K562 (cell line): ENCODE measurements at regions not wholly inside any gene's neighbourhood (a gene's known extent, or its start where the extent isn't known, plus 50 kb on each side); places are given as distances from the start of the nearest gene placed in this dataset.

Experiments used
- ATAC-seq: fragments of 200-7000 bp; cut with Tn5 transposase; 3 replicates; pipeline ENCODE4 v1.9.1; 2020; ENCODE audit warnings: moderate library complexity
- BruUV-seq: library from RNA; stranded (reverse); fragments of 400-500 nt; replicated peaks from 2 replicates; lab custom pipeline; 2021; lab: Mats Ljungman, UMichigan
- CTCF ChIA-PET: fragments of 300-600 bp; formaldehyde crosslinking; extraction: SDS; loops from one replicate; lab custom pipeline; 2021; ENCODE audit warnings: low intra/inter-chr PET ratio; lab: Yijun Ruan, JAX
- POLR2A ChIA-PET: fragments of 300-600, 350-650 bp; sonication (Branson Sonifier 250); formaldehyde crosslinking; extraction: SDS; loops from one replicate; lab custom pipeline; 2021; ENCODE audit warnings: antibody characterized with exemption, inconsistent platforms; lab: Yijun Ruan, JAX
- DNase-seq, 4 experiments: peaks; one replicate each; pipeline versions ENCODE4 v3.0.0 to v3.0.0-alpha.2; 2011 to 2018; ENCODE audit warnings: low spot score in 3 of 4, mixed read lengths in 3 of 4; ENCODE audit errors: extremely low read depth in 1 of 4
- FAIRE-seq: peaks from 2 replicates; lab custom pipeline; 2011; peaks lifted over from hg19 to GRCh38; lab: Jason Lieb, UNC
- H2AFZ ChIP-seq: 2 replicates; pipeline ENCODE4 v1.6.0; 2011; ENCODE audit warnings: low read depth, low read length, control low read depth, inconsistent platforms
- H3K27ac ChIP-seq: fragments of 200-600 bp; 3 replicates; pipeline ENCODE4 v1.8.0; 2011; ENCODE audit warnings: low read depth, mild to moderate bottlenecking, control low read depth, inconsistent platforms, low read length, moderate library complexity, mixed read lengths; ENCODE audit errors: extremely low read depth
- H3K27me3 ChIP-seq, 2 experiments: fragments of 300-600 bp in 1 of 2; 2 replicates in 1 of 2; 3 replicates in 1 of 2; pipeline versions ENCODE4 v1.6.0 to v1.8.0; 2011; ENCODE audit warnings: inconsistent platforms in 2 of 2, low read length in 2 of 2, mild to moderate bottlenecking in 1 of 2, mixed read lengths in 1 of 2, moderate library complexity in 1 of 2; ENCODE audit not compliant: control insufficient read depth in 2 of 2, insufficient read depth in 2 of 2
- H3K36me3 ChIP-seq: fragments of 300-600 bp; 3 replicates; pipeline ENCODE4 v1.8.0; 2011; ENCODE audit warnings: mild to moderate bottlenecking, low read length, inconsistent platforms; ENCODE audit not compliant: control insufficient read depth, insufficient read depth
- H3K4me1 ChIP-seq, 2 experiments: fragments of 200-600 bp in 1 of 2; replicated peaks in 1 of 2; 2 replicates in 1 of 2; 3 replicates in 1 of 2; pipeline versions ENCODE4 v1.5.1 to v1.8.0; 2011; ENCODE audit warnings: inconsistent platforms in 2 of 2, low read length in 2 of 2, mild to moderate bottlenecking in 1 of 2, mixed read lengths in 1 of 2, moderate library complexity in 1 of 2; ENCODE audit not compliant: control insufficient read depth in 2 of 2, insufficient read depth in 2 of 2
- H3K4me2 ChIP-seq: 2 replicates; pipeline ENCODE4 v1.6.1; 2011; ENCODE audit warnings: low read length, control low read depth, inconsistent platforms, mixed read lengths; ENCODE audit not compliant: insufficient read depth
- H3K4me3 ChIP-seq: fragments of 200-600 bp; sonication (generic), shearing (Covaris generic); 2 replicates; pipeline ENCODE4 v1.5.1; 2016; ENCODE audit warnings: control low read depth, inconsistent platforms
- H3K79me2 ChIP-seq: fragments of 200-600 bp; 3 replicates; pipeline ENCODE4 v1.8.0; 2011; ENCODE audit warnings: low read length, inconsistent platforms; ENCODE audit not compliant: control insufficient read depth, insufficient read depth
- H3K9ac ChIP-seq, 2 experiments: 2 replicates each; pipeline versions ENCODE4 v1.6.0 to v1.6.1; 2011; ENCODE audit warnings: low read depth in 2 of 2, low read length in 2 of 2, control low read depth in 1 of 2, inconsistent platforms in 1 of 2, mild to moderate bottlenecking in 1 of 2, mixed read lengths in 1 of 2; ENCODE audit not compliant: insufficient read depth in 1 of 2
- H3K9me1 ChIP-seq: one replicate; pipeline ENCODE4 v1.6.0; 2011; ENCODE audit warnings: inconsistent platforms, mild to moderate bottlenecking, low read length, moderate library complexity; ENCODE audit not compliant: control insufficient read depth, insufficient read depth
- H3K9me3 ChIP-seq: replicated peaks from 2 replicates; pipeline ENCODE4 v1.5.1; 2011; ENCODE audit warnings: low read depth, low read length, inconsistent platforms; ENCODE audit not compliant: control insufficient read depth, insufficient read depth
- H4K20me1 ChIP-seq: replicated peaks from 2 replicates; pipeline ENCODE4 v1.6.1; 2011; ENCODE audit warnings: low read length, inconsistent platforms, mixed read lengths; ENCODE audit not compliant: control insufficient read depth, insufficient read depth
- FIP1L1 ChIP-seq: fragments of 200-400 bp; formaldehyde crosslinking; IDR thresholded peaks from 2 replicates; pipeline ENCODE4 v1.6.1; 2018; ENCODE audit warnings: mild to moderate bottlenecking, low read depth, low read length; ENCODE audit not compliant: poor library complexity, severe bottlenecking
- MCM5 ChIP-seq: fragments of 450-650 bp; IDR thresholded peaks from 2 replicates; pipeline ENCODE4 v1.6.1; 2016; ENCODE audit warnings: low read depth
- MCM7 ChIP-seq, 2 experiments: fragments of 450-650 bp; IDR thresholded peaks; 2 replicates each; pipeline ENCODE4 v1.6.1; 2016 to 2018
- SMARCE1 ChIP-seq: fragments of 450-650 bp; IDR thresholded peaks from 2 replicates; pipeline ENCODE4 v1.7.1; 2016; ENCODE audit warnings: mild to moderate bottlenecking
- WGBS: fragments of 100-300 bp; shearing (Covaris generic); methylation state at CpG from one replicate; pipeline ENCODE4 v1.1.6; 2016; ENCODE audit warnings: low coverage, mixed read lengths; ENCODE audit not compliant: insufficient coverage; ENCODE audit errors: missing lambda C conversion rate; 5-methylcytosine and 5-hydroxymethylcytosine counted together
- in situ Hi-C: fragments of 300-500 bp; cut with MboI; formaldehyde crosslinking; loops from 4 replicates; pipeline ENCODE4 v1.15.0; 2018; ENCODE audit warnings: inconsistent platforms, mixed read lengths
- intact Hi-C: fragments of 100-400 bp; cut with micrococcal nuclease; formaldehyde crosslinking; loops from 2 replicates; pipeline ENCODE4 v1.14.2; 2022
- TF ChIP-seq, protein P1 (sequence below): sonication (generic); formaldehyde crosslinking; IDR thresholded peaks from 2 replicates; pipeline ENCODE4 v1.8.1; 2023; ENCODE audit warnings: missing genetic modification reagents, mild to moderate bottlenecking, borderline replicate concordance
- TF ChIP-seq, protein P2 (sequence below): fragments of 250-450 bp; sonication (Bioruptor Pico); IDR thresholded peaks from 2 replicates; pipeline ENCODE4 v1.8.0; 2021; ENCODE audit warnings: moderate library complexity, mild to moderate bottlenecking, inconsistent platforms
- TF ChIP-seq, protein P3 (sequence below): fragments of 250-450 bp; sonication (Bioruptor Pico); IDR thresholded peaks from 2 replicates; pipeline ENCODE4 v1.4.0; 2020; ENCODE audit warnings: borderline replicate concordance
- TF ChIP-seq, protein P4 (sequence below), 2 experiments: fragments of 200-800 bp in 1 of 2; sonication (Bioruptor generic) in 1 of 2; sonication (generic) in 1 of 2; formaldehyde crosslinking in 1 of 2; IDR thresholded peaks in 1 of 2; conservative IDR thresholded peaks in 1 of 2; 2 replicates each; pipeline versions ENCODE4 v1.5.0 to v1.6.1; 2016 to 2020; ENCODE audit warnings: missing compliant biosample characterization in 1 of 2, missing genetic modification characterization in 1 of 2, missing genetic modification reagents in 1 of 2

DNA sequence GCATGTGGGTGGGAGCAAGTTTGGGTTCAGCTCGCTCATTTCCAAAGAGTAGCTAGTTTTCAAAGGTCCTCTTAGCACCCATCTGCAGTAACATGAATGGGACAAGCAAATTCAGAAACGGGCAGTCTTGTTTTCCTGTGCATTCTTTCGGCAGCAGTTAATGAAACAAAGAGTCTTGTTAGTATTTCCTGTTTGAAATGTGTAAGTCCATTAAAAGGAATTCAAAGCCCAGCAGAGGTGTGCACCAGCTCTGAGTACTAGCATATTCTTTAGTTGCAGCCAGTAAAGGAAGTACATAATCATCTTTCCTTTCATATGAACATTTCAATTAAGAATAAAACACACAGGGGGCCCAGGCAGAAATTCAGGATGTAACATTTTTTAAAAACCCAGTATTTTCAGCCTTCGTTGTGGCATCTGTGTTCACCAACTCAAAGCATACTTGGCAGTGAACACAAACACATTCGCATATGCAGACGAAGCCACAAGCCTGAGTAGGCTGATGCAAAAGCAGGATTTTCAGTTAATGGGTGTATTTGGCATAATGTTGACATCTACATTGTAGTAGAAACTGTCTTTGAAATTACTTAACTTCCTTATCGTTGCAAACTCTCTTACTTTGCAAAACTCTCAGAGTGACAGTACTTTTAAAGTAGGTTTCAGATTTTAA lies 570.0 kb upstream of the FLRT2 start:
- in situ Hi-C loops, result no loop called here
- no peaks in the 10 kb centered on the region for H3K27me3 ChIP-seq
- no peak overlapping the region for H3K9ac ChIP-seq
- no peaks in the 10 kb centered on the region for H3K9me3 ChIP-seq
- no peaks in the 10 kb centered on the region for H3K36me3 ChIP-seq
- H3K9me1 ChIP-seq, result no peaks in the 10 kb centered on the region
- intact Hi-C loops, result no loop called here
- no peak overlapping the region for H2AFZ ChIP-seq
- no peaks in the 10 kb centered on the region for H3K4me1 ChIP-seq
- no peak overlapping the region for H3K4me3 ChIP-seq
- DNase-seq (no peak), FAIRE-seq (no peak), ATAC-seq (no peak)
- POLR2A ChIA-PET, result no interaction called here
- CTCF ChIA-PET, result no interaction called here
- no peak overlapping the region for H3K27ac ChIP-seq
- no TSS peak for BruUV-seq
- WGBS, result 0% methylated on average over 5 of the region's 7 CpGs
- H4K20me1 ChIP-seq, result no peaks in the 10 kb centered on the region
- H3K4me2 ChIP-seq, result no peak overlapping the region
- no peaks in the 10 kb centered on the region for H3K79me2 ChIP-seq
- TF ChIP-seq SMARCE1 (no peak), MCM5 (no peak), FIP1L1 (no peak), MCM7 (IDR thresholded peaks at IDR 0.05) (no peak)
- TF ChIP-seq, protein P1, sequence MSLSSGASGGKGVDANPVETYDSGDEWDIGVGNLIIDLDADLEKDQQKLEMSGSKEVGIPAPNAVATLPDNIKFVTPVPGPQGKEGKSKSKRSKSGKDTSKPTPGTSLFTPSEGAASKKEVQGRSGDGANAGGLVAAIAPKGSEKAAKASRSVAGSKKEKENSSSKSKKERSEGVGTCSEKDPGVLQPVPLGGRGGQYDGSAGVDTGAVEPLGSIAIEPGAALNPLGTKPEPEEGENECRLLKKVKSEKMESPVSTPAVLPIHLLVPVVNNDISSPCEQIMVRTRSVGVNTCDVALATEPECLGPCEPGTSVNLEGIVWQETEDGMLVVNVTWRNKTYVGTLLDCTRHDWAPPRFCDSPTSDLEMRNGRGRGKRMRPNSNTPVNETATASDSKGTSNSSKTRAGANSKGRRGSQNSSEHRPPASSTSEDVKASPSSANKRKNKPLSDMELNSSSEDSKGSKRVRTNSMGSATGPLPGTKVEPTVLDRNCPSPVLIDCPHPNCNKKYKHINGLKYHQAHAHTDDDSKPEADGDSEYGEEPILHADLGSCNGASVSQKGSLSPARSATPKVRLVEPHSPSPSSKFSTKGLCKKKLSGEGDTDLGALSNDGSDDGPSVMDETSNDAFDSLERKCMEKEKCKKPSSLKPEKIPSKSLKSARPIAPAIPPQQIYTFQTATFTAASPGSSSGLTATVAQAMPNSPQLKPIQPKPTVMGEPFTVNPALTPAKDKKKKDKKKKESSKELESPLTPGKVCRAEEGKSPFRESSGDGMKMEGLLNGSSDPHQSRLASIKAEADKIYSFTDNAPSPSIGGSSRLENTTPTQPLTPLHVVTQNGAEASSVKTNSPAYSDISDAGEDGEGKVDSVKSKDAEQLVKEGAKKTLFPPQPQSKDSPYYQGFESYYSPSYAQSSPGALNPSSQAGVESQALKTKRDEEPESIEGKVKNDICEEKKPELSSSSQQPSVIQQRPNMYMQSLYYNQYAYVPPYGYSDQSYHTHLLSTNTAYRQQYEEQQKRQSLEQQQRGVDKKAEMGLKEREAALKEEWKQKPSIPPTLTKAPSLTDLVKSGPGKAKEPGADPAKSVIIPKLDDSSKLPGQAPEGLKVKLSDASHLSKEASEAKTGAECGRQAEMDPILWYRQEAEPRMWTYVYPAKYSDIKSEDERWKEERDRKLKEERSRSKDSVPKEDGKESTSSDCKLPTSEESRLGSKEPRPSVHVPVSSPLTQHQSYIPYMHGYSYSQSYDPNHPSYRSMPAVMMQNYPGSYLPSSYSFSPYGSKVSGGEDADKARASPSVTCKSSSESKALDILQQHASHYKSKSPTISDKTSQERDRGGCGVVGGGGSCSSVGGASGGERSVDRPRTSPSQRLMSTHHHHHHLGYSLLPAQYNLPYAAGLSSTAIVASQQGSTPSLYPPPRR (CRISPR knock-in tag), result no peak
- TF ChIP-seq, protein P2, sequence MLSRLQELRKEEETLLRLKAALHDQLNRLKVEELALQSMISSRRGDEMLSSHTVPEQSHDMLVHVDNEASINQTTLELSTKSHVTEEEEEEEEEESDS (CRISPR knock-in tag), result no peak
- TF ChIP-seq, protein P3, sequence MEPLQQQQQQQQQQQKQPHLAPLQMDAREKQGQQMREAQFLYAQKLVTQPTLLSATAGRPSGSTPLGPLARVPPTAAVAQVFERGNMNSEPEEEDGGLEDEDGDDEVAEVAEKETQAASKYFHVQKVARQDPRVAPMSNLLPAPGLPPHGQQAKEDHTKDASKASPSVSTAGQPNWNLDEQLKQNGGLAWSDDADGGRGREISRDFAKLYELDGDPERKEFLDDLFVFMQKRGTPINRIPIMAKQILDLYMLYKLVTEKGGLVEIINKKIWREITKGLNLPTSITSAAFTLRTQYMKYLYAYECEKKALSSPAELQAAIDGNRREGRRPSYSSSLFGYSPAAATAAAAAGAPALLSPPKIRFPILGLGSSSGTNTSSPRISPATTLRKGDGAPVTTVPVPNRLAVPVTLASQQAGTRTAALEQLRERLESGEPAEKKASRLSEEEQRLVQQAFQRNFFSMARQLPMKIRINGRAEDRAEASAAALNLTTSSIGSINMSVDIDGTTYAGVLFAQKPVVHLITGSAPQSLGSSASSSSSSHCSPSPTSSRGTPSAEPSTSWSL (CRISPR knock-in tag), result no peak
- TF ChIP-seq, protein P4, sequence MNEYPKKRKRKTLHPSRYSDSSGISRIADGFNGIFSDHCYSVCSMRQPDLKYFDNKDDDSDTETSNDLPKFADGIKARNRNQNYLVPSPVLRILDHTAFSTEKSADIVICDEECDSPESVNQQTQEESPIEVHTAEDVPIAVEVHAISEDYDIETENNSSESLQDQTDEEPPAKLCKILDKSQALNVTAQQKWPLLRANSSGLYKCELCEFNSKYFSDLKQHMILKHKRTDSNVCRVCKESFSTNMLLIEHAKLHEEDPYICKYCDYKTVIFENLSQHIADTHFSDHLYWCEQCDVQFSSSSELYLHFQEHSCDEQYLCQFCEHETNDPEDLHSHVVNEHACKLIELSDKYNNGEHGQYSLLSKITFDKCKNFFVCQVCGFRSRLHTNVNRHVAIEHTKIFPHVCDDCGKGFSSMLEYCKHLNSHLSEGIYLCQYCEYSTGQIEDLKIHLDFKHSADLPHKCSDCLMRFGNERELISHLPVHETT (CRISPR knock-in tag; conservative IDR thresholded peaks at IDR 0.05 in 1 of 2, IDR thresholded peaks at IDR 0.05 in 1 of 2), result no peak
